ENCODE measurements at regions not wholly inside any gene's neighbourhood (a gene's known extent, or its start where the extent isn't known, plus 50 kb on each side); places are given as distances from the start of the nearest gene placed in this dataset.
A peak's percentile ranks its signal among the peaks of the same experiment; 100 is the strongest.

DNA sequence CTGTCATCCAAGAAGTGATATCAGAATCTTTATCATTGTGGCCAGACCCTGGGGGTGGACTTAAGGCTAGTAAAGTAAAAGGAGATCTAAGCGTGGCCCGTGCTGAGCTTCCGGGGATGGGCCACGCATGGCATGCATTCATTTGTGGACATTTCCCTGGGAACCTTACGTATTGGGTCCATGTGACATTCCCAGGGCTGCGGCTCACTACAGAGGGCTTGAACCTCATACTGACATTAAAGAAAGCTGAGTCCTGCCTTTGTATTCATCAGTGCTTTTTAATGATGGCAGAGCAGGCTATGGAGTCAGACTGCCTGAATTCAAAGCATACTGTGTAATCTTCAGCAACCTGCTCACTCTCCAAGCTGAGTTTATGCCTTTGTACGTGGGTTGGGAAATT lies 152.2 kb upstream of the AFDN start:
- no peak for DNase-seq (ENCODE audit: low read depth, low spot score)

DNA sequence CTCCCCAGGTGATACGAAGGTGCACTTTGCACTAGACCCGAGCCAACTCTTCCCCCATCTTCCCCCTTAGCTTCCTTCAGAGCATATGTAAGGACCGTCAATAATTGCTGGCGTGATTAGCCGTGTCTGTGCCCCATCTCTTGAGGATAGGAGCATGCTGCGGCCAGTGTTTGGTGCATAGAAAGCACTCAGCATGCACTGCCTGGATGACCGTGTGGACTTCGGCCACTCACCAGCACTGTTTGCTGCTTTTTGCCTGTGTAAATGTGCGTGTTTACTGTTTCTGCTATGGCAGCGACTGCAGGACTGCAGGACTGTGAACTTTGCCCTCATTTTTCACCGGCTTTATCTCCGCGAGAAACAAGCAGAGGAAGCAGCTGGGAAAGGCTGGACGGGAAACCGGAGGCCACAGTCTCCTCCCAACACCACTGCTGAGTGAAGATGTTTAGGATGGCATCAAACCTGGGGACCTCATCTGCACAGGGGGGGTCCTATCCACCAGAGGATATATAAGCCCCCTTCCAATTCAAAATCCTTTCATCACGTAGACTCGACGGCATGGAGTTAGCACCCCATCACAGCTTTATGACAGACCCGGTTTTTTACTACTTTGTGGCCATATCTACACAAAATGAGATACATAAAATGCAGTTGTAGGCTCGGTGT lies 150.6 kb upstream of the AFDN start:
- DNase-seq (ENCODE audit: low read depth, low spot score), result peak; percentile 87

GRCh38 chr6:167676666-167677421 lies 149.9 kb upstream of the AFDN start:
- no peak for DNase-seq (ENCODE audit: low read depth, low spot score)

DNA sequence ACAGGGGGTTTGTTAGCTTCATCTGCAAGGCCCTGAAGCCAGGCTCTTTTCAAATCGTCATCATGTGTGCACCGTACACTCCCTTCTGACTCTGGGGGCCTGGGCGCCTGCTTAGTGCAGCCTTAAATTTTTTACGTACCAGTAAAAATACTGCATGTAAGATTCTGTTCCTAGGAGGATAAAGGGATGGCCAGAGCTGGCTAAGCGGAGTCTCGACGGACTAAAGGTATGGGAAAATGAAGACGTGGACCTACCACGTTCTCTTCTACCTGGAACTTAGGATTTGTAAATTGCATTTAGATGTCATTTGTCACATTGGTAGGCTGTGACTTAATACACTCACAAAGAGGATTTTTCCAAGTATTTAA lies 149.3 kb upstream of the AFDN start:
- no peak for DNase-seq (ENCODE audit: low read depth, low spot score)

DNA sequence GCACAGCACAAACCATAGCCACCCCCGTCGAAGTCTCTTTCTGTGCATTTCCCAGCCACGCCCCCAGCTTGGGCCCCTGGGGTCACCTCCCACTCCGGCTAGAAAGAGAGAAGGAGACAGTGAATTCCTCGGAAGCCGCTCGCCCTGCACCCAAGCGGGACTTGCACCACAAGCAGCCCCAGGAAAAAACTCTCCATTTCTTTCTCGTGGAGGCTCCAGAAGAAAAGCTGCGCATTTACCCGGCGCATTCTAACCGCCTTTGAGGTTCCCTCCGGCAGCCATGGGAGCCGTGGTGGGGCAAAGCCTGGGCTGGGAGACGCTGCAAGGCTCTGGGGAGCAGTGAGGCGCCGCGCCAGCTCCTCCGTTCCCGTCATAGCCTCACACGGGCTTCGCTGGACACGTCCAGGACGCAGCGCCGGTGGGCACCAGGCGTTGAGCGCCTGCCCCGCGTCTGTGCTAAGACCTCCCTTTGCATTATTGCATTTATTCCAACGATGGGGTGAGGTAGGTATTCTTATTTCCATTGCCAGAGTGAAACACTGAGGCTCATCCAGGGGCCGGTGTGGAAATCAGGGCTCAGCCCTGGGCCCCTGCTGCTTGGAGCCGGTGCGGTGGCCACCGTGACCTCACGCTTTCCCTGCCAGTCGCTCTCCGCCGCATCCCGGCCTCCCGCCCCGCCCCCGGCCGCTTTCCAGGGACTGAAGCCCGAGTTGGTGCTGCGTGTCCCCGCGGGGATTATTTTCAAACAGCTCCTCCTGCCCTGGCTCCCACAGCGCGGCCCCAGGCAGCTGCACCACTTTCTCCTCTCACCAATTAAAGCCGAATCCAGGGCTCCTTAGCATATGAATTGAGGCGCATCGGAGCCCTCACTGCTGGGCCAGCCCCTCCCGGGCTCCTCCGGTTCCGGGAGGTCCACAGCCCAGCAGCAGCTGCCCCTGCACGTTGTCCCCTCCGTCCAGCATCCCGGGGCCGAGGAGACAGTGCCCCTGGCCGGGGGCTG lies 148.3 kb upstream of the AFDN start:
- DNase-seq (ENCODE audit: low read depth, low spot score), result no peak

GRCh38 chr6:167679122-167679736 lies 147.5 kb upstream of the AFDN start:
- DNase-seq (ENCODE audit: low read depth, low spot score), result no peak

DNA sequence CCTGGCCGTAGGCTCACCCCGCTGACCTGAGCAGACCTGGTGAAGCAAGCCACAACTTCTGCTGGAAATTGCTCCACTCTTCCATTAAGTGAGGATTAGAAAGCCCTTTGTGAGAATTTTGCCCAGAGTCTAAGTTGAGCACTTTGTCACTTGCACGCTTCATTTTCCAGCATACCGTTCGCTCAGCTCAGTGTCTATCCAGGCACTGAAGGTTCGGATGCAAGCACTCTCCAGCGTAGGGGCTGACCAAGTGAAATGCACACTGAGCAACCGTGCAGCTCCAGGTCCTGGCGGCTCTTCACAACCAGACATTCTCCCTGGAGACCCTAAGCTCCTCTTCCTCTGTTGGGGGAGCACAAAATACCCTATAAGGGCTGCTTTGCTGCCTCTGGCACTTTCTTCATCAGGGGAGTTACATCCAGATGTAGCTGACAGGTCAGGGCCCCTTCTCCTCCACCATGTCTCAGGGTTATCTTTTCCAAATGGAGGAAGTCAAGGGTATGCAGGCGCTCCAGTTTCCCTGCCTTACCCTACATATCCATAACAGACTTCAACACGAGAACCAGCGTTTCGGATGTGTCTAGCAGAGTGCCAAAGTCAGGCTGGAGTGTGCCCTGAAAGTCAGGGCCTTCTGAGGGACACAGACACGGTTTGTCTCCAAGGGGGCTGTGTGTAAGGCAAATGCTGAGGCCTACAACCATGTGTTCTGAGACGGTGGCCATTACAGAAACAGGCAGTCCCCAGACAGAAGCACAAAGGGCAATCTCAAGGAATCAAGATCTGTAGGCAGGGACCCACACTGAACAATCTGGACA lies 146.7 kb upstream of the AFDN start:
- DNase-seq (ENCODE audit: low read depth, low spot score), result no peak

DNA sequence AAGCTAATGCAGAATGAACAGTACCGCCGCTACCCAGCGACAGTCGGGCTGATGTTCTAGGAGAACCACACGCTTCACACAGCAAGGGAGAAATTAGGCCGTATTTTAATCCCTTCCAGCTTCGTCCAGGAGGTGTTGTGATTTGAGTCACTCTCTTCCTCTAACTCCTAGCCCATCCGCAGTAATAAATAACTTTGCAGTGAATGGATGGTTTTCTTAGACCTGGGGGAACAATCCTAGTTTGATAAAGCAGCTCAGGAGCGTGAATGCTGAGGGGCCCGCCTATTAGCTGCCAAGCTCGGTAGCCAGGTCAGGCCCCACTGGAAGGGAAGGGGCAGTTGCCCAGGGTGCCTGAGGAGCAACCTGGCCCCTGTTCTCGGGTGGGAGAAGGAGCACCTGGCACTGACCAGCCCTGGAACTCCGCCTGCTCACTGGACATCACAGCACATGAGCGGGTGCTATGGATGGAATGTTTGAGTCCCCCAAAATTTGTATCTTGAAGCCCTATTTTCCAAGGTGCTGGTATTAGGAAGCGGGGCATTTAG lies 146.0 kb upstream of the AFDN start:
- DNase-seq (ENCODE audit: low read depth, low spot score), result no peak

DNA sequence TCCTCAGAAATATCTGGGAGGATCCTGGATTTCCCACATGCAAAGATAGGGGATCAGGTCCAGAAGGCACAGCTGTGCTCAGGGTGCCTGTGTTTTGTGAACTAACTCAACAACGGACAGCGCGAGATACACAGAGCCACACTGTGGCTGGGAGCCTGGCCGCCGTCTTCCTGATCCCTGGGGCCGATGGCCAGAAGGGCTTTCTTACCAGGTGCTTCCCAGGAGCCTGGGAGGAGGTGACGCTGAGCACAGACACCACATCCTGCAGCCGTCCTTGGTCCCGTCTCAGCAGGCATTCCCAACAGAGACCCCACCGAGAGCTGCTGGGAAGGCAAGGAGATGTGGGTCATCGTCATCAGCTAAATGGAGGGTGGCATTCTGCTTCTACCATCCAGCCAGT lies 144.6 kb upstream of the AFDN start:
- DNase-seq (ENCODE audit: low read depth, low spot score), result no peak

- DNase-seq (ENCODE audit: low read depth, low spot score), result no peak
Observed at GRCh38 chr6:167682546-167683027, 144.1 kb upstream of the AFDN start.

- DNase-seq (ENCODE audit: low read depth, low spot score), result peak; percentile 93
Observed at GRCh38 chr6:167683028-167683862, 143.5 kb upstream of the AFDN start.

DNA sequence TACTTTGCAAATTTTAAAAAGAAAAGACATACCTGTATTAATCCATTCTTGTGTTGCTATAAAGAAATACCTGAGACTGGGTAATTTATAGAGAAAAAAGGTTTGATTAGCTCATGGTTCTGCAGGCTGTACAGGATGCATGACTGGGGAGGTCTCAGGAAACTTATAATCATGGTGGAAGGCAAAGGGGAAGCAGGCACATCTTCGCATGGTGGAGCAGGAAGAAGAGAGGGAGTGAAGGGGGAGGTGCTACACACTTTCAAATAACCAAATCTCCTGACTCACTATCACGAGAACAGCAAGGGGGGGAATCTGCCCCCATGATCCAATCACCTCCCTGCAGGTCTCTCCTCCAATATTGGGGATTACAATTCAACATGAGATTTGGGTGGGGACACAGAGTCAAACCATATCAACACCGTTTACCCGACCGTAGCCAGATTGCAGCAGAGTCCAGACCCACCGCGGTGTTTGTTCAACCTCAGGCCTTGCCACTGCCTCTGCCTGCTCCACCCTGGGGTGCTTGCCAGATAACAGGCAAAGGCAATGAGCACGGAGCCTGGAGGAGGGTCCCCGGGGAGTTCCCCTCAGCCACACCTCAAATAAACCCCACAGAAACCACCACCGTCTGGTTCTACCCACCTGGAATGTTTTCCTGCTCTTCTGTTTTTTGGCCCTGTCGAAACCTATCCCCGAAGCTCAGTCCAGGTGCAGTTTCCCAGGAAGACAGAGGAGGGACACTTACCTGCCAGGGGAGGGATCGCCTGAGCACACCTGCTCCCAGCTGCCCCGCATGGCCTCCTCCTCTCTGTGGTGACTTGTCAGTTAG lies 142.2 kb upstream of the AFDN start:
- DNase-seq (ENCODE audit: low read depth, low spot score), result no peak

DNA sequence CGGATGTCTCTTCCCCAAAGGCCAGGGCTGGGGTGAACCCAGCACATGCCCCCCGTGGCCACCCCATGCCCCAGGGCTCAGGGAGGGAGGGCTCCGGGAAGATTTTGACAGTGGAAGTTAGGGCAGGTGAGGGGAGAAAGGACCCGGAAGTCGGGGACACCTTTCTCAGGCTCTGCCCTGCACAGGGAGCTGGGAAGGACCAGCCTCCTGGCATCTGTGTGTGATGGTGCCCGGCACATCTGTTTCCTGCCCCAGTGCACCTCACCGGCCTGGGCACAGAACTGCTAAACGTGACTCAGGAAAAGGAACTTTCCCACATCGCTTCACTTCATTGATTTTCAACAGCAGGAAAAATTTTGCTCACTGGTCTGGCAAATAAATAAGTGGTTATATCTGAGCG lies 141.1 kb upstream of the AFDN start:
- DNase-seq (ENCODE audit: low read depth, low spot score), result no peak

GRCh38 chr6:167686204-167686893 lies 140.4 kb upstream of the AFDN start:
- no peak for DNase-seq (ENCODE audit: low read depth, low spot score)

GRCh38 chr6:167687116-167687725 lies 139.5 kb upstream of the AFDN start:
- no peak for DNase-seq (ENCODE audit: low read depth, low spot score)

- no peak for DNase-seq (ENCODE audit: low read depth, low spot score)
Observed at GRCh38 chr6:167688123-167688522, 138.6 kb upstream of the AFDN start.

- DNase-seq (ENCODE audit: low read depth, low spot score), result no peak
Observed at GRCh38 chr6:167689278-167689677, 137.4 kb upstream of the AFDN start.
